ENCODE measurements at regions not wholly inside any gene's neighbourhood (a gene's known extent, or its start where the extent isn't known, plus 50 kb on each side); places are given as distances from the start of the nearest gene placed in this dataset.
A peak's percentile ranks its signal among the peaks of the same experiment; 100 is the strongest.

DNA sequence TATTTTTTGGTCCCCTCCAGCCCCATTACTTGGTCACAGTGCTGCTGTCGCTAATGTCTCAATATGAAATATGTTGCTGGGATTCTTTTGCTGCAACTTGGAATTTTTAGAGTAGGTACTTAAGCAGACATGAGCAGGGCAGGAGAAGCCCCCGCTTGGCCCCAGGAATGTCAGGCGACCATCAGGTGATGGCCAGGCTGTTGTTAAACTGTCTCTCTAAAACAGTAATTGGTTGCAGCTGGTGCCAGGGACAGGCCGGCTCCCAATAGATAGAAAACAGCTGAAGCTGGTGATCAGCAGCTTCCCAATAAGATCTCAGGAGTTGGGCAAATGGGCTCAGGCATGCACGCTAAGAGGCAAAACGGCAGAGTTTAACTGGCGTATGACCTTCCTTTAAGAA lies 329.9 kb upstream of the TBL1XR1 start:
- TF ChIP-seq CTCF (IDR thresholded peaks at IDR 0.05; ENCODE audit: low read length, missing control alignments): no peak
- no peak for DNase-seq (ENCODE audit: low read depth)
- no peak overlapping the region for H3K4me3 ChIP-seq (replicated peaks; ENCODE audit: low read depth, low read length)

DNA sequence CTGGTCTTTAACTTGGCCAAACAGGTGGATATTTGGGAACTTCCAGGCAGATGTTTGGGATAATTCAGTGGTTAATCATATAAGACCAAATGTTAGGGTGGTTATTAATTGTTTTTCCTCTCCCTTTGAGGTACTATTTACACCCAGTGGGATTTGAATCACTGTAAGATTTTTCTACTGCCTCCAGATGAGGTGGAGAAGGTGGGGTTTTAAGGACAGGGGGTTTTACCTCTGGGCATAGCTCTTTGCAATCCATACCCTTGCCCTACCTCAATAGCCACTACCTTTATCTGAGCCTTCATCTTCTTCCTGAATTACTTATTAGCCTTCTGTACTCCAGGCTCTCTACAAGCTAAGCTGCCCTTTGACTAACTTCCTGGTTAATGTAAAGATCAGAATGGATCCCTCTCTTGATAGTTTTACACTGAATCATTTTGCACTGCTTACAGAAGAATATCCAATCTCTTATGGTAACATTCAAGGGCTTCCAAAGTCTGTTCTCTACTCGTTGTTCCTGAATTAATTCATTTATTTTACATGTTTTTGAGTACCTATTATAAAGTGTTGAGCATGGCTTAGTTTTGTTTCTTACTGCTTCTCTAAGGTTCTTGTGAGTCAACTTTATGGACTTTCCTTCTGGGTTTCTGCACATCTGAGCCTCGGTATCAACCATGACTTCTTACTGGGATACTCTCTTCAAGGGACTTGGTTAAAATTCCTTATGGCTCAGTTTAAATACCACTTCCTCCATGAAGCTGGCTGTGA lies 331.2 kb upstream of the TBL1XR1 start:
- no peak for TF ChIP-seq CTCF (IDR thresholded peaks at IDR 0.05; ENCODE audit: low read length, missing control alignments)
- no peak for DNase-seq (ENCODE audit: low read depth)

GRCh38 chr3:177529071-177529550 lies 331.8 kb upstream of the TBL1XR1 start:
- no peak for DNase-seq (ENCODE audit: low read depth)
- H3K4me3 ChIP-seq (replicated peaks; ENCODE audit: low read depth, low read length): no peak overlapping the region
- no peak for TF ChIP-seq CTCF (IDR thresholded peaks at IDR 0.05; ENCODE audit: low read length, missing control alignments)

More for the DNA sequence above, 331.2 kb upstream of the TBL1XR1 start:
- no peak overlapping the region for H3K4me3 ChIP-seq (replicated peaks; ENCODE audit: low read depth, low read length)

DNA sequence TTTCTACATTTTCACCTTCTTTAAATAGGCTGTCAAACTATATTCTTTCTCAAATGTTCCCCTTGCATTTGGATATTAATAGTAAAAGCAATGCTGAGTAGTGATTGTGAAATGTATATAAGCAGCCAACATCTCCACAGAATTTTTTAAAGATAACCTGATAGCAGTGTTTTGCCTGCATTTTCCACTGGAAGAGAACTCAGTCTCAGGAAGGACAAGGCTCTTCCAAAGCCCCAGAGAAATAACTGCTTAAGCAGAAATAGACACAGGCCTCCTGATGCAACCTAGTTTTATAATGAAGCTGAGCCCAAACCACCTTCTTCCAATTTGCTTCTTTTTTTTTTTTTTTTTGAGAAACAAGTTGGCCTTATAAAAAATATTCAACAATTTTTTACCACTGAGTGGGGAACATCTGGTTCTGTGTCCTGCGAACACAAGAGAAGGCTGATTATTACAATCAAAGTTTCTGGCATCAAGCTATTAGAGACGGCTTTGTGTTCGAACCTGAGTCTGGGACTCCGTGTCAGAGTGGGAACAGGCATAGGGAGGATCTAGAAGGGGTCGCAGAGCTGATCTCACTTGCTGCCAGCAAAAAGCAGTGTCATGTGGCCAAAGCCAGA lies 332.5 kb upstream of the TBL1XR1 start:
- H3K4me3 ChIP-seq (replicated peaks; ENCODE audit: low read depth, low read length): no peak overlapping the region
- no peak for TF ChIP-seq CTCF (IDR thresholded peaks at IDR 0.05; ENCODE audit: low read length, missing control alignments)
- DNase-seq (ENCODE audit: low read depth): peak; percentile 69

GRCh38 chr3:177530908-177531307 lies 333.6 kb upstream of the TBL1XR1 start:
- DNase-seq (ENCODE audit: low read depth): no peak
- no peak overlapping the region for H3K4me3 ChIP-seq (replicated peaks; ENCODE audit: low read depth, low read length)
- TF ChIP-seq CTCF (IDR thresholded peaks at IDR 0.05; ENCODE audit: low read length, missing control alignments): no peak

DNA sequence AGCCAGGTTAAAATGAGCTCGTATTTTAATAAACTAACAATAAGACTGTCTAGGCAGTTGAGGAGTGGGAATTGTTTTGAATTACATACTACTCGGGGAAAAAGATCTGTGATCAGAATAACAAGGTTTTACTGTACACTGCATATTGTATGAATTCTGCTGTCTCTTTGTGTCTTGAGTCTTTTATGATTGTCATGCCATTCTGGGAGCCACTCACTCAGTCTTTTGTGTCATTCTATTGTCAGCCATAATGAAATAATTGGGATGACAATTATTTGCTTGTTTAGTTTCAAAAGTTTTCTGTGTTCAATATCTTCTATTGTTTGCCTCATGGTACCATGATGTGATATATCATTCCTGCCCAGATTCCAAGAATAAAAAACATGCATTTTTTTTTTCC lies 339.6 kb upstream of the TBL1XR1 start:
- no peak for TF ChIP-seq CTCF (IDR thresholded peaks at IDR 0.05; ENCODE audit: low read length, missing control alignments)
- DNase-seq (ENCODE audit: low read depth): no peak
- H3K4me3 ChIP-seq (replicated peaks; ENCODE audit: low read depth, low read length): no peak overlapping the region

All from fibroblast of pulmonary artery (primary cell).